AG04449 (cell line): ENCODE measurements at regions not wholly inside any gene's neighbourhood (a gene's known extent, or its start where the extent isn't known, plus 50 kb on each side); places are given as distances from the start of the nearest gene placed in this dataset.

ENCODE experiments used
- CTCF ChIA-PET: fragments of 350-600 bp; formaldehyde crosslinking; extraction: SDS; loops from one replicate; lab custom pipeline; 2021; ENCODE audit warnings: antibody characterized with exemption; lab: Yijun Ruan, JAX
- POLR2A ChIA-PET: fragments of 400-600, 350-600 bp; formaldehyde crosslinking; extraction: SDS; loops from one replicate; lab custom pipeline; 2020; ENCODE audit warnings: antibody characterized with exemption, inconsistent platforms; lab: Yijun Ruan, JAX
- DNase-seq: peaks from one replicate; pipeline ENCODE4 v3.0.0-alpha.2; 2010; ENCODE audit warnings: low read depth, low spot score
- H3K4me3 ChIP-seq: 2 replicates; pipeline ENCODE4 v1.5.1; 2011; ENCODE audit warnings: low read depth, mild to moderate bottlenecking, control low read depth, low read length
- TF ChIP-seq, protein P1 (sequence below): IDR thresholded peaks from one replicate; pipeline ENCODE4 v1.5.1; 2011; ENCODE audit warnings: mild to moderate bottlenecking, moderate library complexity, low read length, control low read depth, inconsistent platforms; ENCODE audit not compliant: insufficient read depth; ENCODE audit errors: missing control alignments

DNA sequence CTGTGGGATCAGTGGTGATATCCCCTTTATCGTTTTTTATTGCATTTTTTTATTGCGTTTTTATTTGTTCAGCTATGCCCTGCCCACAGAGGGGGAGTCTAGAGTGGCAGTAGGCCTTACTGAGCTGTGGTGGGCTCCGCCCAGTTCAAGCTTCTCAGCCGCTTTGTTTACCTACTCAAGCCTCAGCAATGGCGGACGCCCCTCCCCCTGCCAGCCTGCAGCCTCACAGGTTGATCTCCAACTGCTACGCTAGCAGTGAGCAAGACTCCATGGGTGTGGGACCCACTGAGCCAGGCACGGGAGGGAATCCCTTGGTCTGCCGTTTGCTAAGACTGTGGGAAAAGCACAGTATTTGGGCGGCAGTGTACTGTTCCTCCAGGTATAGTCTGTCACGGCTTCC, 500.6 kb upstream of the MCTP2 start:
- CTCF ChIA-PET: no interaction called here
- TF ChIP-seq, protein P1, sequence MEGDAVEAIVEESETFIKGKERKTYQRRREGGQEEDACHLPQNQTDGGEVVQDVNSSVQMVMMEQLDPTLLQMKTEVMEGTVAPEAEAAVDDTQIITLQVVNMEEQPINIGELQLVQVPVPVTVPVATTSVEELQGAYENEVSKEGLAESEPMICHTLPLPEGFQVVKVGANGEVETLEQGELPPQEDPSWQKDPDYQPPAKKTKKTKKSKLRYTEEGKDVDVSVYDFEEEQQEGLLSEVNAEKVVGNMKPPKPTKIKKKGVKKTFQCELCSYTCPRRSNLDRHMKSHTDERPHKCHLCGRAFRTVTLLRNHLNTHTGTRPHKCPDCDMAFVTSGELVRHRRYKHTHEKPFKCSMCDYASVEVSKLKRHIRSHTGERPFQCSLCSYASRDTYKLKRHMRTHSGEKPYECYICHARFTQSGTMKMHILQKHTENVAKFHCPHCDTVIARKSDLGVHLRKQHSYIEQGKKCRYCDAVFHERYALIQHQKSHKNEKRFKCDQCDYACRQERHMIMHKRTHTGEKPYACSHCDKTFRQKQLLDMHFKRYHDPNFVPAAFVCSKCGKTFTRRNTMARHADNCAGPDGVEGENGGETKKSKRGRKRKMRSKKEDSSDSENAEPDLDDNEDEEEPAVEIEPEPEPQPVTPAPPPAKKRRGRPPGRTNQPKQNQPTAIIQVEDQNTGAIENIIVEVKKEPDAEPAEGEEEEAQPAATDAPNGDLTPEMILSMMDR: no peak
- no peak overlapping the region for H3K4me3 ChIP-seq
- no peak for DNase-seq
- POLR2A ChIA-PET: no interaction called here

DNA sequence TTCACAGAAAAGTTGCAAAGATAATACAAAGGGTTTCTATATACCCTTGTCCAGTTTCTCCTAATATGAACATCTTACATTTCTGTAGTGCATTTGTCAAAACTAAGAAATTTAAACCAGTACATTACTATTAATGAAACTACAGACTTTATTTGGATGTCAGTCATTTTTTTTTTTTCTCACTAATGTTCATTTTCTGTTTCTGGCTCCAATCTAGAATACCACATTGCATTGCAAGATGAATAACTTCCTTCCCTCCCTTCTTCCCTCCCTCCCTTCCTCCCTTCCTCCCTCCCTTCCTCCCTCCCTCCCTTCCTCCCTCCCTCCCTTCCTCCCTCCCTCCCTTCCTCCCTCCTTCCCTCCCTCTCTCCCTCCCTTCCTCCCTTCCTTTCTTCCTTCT, 509.2 kb upstream of the MCTP2 start:
- no peak for DNase-seq
- no peak overlapping the region for H3K4me3 ChIP-seq
- ChIA-PET CTCF (no interaction called here), POLR2A (no interaction called here)
- TF ChIP-seq, protein P1: no peak

DNA sequence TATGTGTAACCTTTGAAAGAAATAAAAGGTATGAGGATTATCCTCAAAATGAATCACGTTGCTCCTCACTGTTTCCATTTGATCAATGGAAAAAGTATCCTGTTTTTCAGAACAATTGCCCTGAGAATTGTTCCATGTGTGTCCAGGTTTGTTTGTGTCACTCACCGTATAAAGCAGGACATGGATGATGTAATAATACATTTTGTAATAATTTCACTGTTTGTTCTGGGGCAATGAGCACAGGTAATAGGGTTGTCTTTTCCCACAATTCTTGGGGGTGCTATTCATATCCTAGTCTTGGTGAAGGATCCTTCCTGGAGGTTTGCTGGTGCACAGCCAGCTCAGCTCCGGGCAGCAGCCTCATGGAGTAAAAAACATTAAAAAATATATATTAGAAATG, 510.8 kb upstream of the MCTP2 start:
- no peak for DNase-seq

DNA sequence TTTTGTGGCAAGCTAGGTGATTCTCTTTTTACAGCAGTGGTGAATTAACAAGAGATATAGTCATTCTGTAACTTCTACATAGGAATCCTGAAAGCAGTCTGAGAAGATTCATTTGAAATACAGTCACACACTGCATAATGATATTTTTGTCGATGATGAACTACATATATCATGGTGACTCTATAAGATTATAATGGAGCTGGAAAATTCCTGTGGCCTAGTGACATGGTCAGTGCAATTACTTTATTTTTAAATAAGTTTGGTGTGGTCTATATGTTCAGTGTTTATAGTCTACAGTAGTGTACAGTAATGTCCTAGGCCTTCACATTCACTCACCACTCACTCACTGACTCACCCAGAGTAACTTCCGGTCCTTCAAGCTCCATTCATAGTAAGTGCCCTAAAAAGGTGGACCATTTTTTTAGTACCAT, 511.4 kb upstream of the MCTP2 start:
- TF ChIP-seq, protein P1: no peak
- no peak overlapping the region for H3K4me3 ChIP-seq
- DNase-seq: peak; percentile 70
- CTCF ChIA-PET: interaction anchor here (0.8 to 1.2 kb wide), 3 partner anchors 11 to 400 kb away, joined by 3 read pairs; no protein-coding TSS in a partner anchor
- POLR2A ChIA-PET: interaction anchor here (0.6 to 1.1 kb wide), 5 partner anchors 13 to 648 kb away, joined by 3 read pairs; no protein-coding TSS in a partner anchor

More for the DNA sequence above, 510.8 kb upstream of the MCTP2 start:
- ChIA-PET CTCF (interaction anchor here (1.2 kb wide), 1 partner anchor 400 kb away, joined by 3 read pairs; no protein-coding TSS in a partner anchor), POLR2A (interaction anchor here (0.7 to 1.1 kb wide), 3 partner anchors 19 to 648 kb away, joined by 3 read pairs; no protein-coding TSS in a partner anchor)
- TF ChIP-seq, protein P1: no peak
- no peak overlapping the region for H3K4me3 ChIP-seq

DNA sequence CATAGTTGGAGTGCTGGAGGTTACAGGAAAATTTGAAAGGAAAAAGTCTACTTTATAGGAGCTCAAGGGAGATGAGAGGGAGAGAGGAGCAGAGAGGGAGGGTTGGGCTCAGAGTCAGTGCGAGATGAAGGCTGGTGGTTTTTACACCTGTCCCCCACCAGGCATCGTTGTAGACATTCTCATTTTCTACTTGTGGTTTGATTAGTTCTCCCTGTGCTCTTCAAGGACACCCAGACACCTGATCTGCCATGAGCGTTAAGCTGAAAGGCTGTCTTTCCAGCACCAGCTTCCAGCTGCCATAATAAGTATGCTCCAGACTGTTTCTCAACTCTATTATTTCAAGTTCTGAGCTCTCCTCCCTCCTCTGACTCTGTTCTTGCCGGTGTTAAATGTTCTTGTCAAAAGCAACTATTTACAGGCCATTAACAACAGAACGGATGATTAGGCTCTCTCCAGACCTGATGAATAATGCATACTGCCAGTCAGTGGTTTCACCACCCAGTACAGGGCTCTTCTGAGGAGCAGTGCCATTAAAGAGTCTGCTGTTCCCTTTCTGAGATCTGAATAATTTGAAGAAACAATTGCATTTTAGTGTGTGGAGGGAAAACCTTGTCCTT, 514.6 kb upstream of the MCTP2 start:
- DNase-seq: no peak
- TF ChIP-seq, protein P1: no peak
- ChIA-PET POLR2A (no interaction called here), CTCF (interaction anchor here (0.8 kb wide), 1 partner anchor 404 kb away, joined by 3 read pairs; no protein-coding TSS in a partner anchor)
- H3K4me3 ChIP-seq: no peak overlapping the region

DNA sequence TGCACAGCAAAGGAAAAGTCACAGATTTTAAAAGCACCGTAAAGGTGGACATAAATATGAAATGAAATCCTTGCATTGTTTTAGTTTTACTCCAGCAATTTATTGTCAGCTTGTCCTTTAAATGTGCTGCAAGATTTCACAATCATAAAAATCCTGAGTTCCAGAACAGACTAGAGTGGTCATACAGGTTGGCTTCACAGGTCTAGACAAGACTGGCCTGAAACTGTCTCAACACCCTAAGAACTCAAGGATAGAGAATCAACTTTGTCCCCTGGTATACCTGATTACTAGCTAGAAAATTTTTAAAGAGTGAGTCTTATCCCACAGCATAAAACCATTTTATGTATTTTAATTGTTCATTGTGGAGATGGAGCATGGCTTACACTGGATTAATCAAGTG, 521.7 kb upstream of the MCTP2 start:
- CTCF ChIA-PET: interaction anchor here (0.9 to 1.0 kb wide), 2 partner anchors 10 to 410 kb away, joined by 3 read pairs; no protein-coding TSS in a partner anchor
- POLR2A ChIA-PET: no interaction called here
- TF ChIP-seq, protein P1: no peak
- no peak for DNase-seq
- H3K4me3 ChIP-seq: no peak overlapping the region
